ENCODE measurements at regions not wholly inside any gene's neighbourhood (a gene's known extent, or its start where the extent isn't known, plus 50 kb on each side); places are given as distances from the start of the nearest gene placed in this dataset.
"Not testable (repeated sequence)": the region's sequence is repeated elsewhere in the genome, so short reads cannot be mapped to it uniquely, and the experiment has no call there.

GRCh38 chr16:65318590-65319257 is 196.9 kb upstream of the CDH11 start:
- no peak for DNase-seq

GRCh38 chr16:65318138-65318537 is 196.3 kb upstream of the CDH11 start:
- DNase-seq, result no peak

GRCh38 chr16:65316808-65317207 is 194.9 kb upstream of the CDH11 start:
- DNase-seq, result no peak

GRCh38 chr16:65315081-65315780 is 193.4 kb upstream of the CDH11 start:
- DNase-seq, result no peak

- DNase-seq, result no peak
Measured at GRCh38 chr16:65314627-65315008, 192.8 kb upstream of the CDH11 start.

GRCh38 chr16:65313936-65314626 is 192.2 kb upstream of the CDH11 start:
- no peak for DNase-seq

- DNase-seq, result no peak
Measured at GRCh38 chr16:65312795-65313194, 190.9 kb upstream of the CDH11 start.

GRCh38 chr16:65312071-65312470 is 190.2 kb upstream of the CDH11 start:
- no peak for DNase-seq

GRCh38 chr16:65310491-65310890 is 188.6 kb upstream of the CDH11 start:
- DNase-seq, result not testable (repeated sequence)

GRCh38 chr16:65309354-65309753 is 187.5 kb upstream of the CDH11 start:
- DNase-seq, result no peak

- no peak for DNase-seq
Measured at GRCh38 chr16:65308506-65308905, 186.6 kb upstream of the CDH11 start.

- DNase-seq, result no peak
Measured at GRCh38 chr16:65307286-65307685, 185.4 kb upstream of the CDH11 start.

- DNase-seq, result no peak
Measured at GRCh38 chr16:65306722-65307121, 184.9 kb upstream of the CDH11 start.

- DNase-seq, result no peak
Measured at GRCh38 chr16:65306300-65306699, 184.4 kb upstream of the CDH11 start.

- no peak for DNase-seq
Measured at GRCh38 chr16:65305266-65305959, 183.6 kb upstream of the CDH11 start.

GRCh38 chr16:65301029-65301428 is 179.2 kb upstream of the CDH11 start:
- DNase-seq, result no peak

- DNase-seq, result no peak
Measured at GRCh38 chr16:65297453-65297852, 175.6 kb upstream of the CDH11 start.

- no peak for DNase-seq
Measured at GRCh38 chr16:65295527-65295926, 173.7 kb upstream of the CDH11 start.

- DNase-seq, result no peak
Measured at GRCh38 chr16:65294708-65295107, 172.8 kb upstream of the CDH11 start.

- DNase-seq, result no peak
Measured at GRCh38 chr16:65294165-65294564, 172.3 kb upstream of the CDH11 start.

GRCh38 chr16:65289022-65289421 is 167.2 kb upstream of the CDH11 start:
- no peak for DNase-seq

GRCh38 chr16:65287307-65287706 is 165.4 kb upstream of the CDH11 start:
- no peak for DNase-seq
